Common myeloid progenitor, CD34-positive (primary cell): ENCODE measurements at regions not wholly inside any gene's neighbourhood (a gene's known extent, or its start where the extent isn't known, plus 50 kb on each side); places are given as distances from the start of the nearest gene placed in this dataset.

Source experiments
- CTCF ChIA-PET: fragments of 350-600 bp; sonication (Branson Sonifier 250); formaldehyde crosslinking; loops from one replicate; lab custom pipeline; 2021; ENCODE audit warnings: antibody characterized with exemption; lab: Charles Lee
- POLR2A ChIA-PET: fragments of 350-600 bp; sonication (Branson Sonifier 250); formaldehyde crosslinking; loops from one replicate; lab custom pipeline; 2021; ENCODE audit warnings: antibody characterized with exemption; lab: Charles Lee
- DNase-seq, 3 donors: peaks; one replicate each; pipeline versions ENCODE4 v3.0.0 to v3.0.0-alpha.2; 2013
- H3K27ac ChIP-seq, 2 experiments: 1 replicate in 1 of 2; 2 replicates in 1 of 2; pipeline ENCODE4 v1.7.0; 2013; ENCODE audit warnings: inconsistent platforms in 2 of 2, low read length in 2 of 2, mild to moderate bottlenecking in 2 of 2, low read depth in 1 of 2, moderate library complexity in 1 of 2; ENCODE audit not compliant: severe bottlenecking in 2 of 2, insufficient read depth in 1 of 2, poor library complexity in 1 of 2
- H3K27me3 ChIP-seq, 5 experiments: replicated peaks in 2 of 5; 1 replicate in 3 of 5; 2 replicates in 2 of 5; pipeline versions ENCODE4 v1.6.1 to v1.7.0; 2013; ENCODE audit warnings: low read length in 4 of 5, mild to moderate bottlenecking in 2 of 5, moderate library complexity in 2 of 5, inconsistent platforms in 1 of 5; ENCODE audit not compliant: insufficient read depth in 5 of 5, control insufficient read depth in 4 of 5
- H3K36me3 ChIP-seq, 4 experiments: 1 replicate in 2 of 4; 2 replicates in 2 of 4; pipeline versions ENCODE4 v1.6.1 to v1.7.0; 2013; ENCODE audit warnings: low read length in 3 of 4, control low read depth in 1 of 4, mild to moderate bottlenecking in 1 of 4; ENCODE audit not compliant: control insufficient read depth in 4 of 4, insufficient read depth in 4 of 4
- H3K4me1 ChIP-seq, 4 experiments: 1 replicate in 3 of 4; 2 replicates in 1 of 4; pipeline versions ENCODE4 v1.6.1 to v1.7.1; 2013; ENCODE audit warnings: low read length in 3 of 4, mild to moderate bottlenecking in 3 of 4, control low read depth in 1 of 4, inconsistent platforms in 1 of 4, moderate library complexity in 1 of 4; ENCODE audit not compliant: control insufficient read depth in 4 of 4, insufficient read depth in 4 of 4; ENCODE audit errors: control extremely low read depth in 1 of 4
- H3K4me3 ChIP-seq, 7 experiments: 1 replicate in 4 of 7; 2 replicates in 3 of 7; pipeline versions ENCODE4 v1.5.1 to v1.7.0; 2013; ENCODE audit warnings: mild to moderate bottlenecking in 7 of 7, low read length in 6 of 7, moderate library complexity in 6 of 7, inconsistent platforms in 2 of 7, low read depth in 2 of 7, control low read depth in 1 of 7; ENCODE audit not compliant: insufficient read depth in 4 of 7, control insufficient read depth in 1 of 7; ENCODE audit errors: extremely low read depth in 1 of 7
- H3K9me3 ChIP-seq, 5 experiments: 1 replicate in 4 of 5; 2 replicates in 1 of 5; pipeline versions ENCODE4 v1.6.1 to v1.7.1; 2013; ENCODE audit warnings: low read length in 4 of 5, mild to moderate bottlenecking in 2 of 5, inconsistent platforms in 1 of 5, low read depth in 1 of 5, moderate library complexity in 1 of 5; ENCODE audit not compliant: control insufficient read depth in 4 of 5, insufficient read depth in 2 of 5; ENCODE audit errors: control extremely low read depth in 1 of 5
- WGBS: methylation state at CpG from one replicate; pipeline ENCODE4 v1.1.5; 2013; ENCODE audit not compliant: insufficient coverage; 5-methylcytosine and 5-hydroxymethylcytosine counted together

DNA sequence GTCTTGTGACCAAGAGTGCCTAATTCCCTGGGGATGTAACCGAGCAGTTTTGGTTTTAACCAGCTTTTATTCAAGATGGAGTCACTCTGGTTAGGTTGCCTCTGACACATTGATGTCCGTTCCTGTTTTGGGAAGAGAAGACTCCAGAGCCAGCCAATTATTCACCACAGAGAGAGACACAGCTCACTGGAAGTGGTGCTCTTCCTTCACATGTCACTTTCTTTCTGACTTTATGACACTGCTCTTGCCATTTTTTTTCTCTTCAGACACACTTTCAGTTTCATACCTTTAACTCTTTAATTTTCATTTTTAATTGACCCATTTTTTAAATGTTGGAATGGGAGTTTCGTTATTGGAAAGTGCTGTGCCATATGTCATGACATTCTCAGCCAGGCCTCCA, 418.4 kb upstream of the FSTL5 start:
- Histone ChIP-seq H3K27me3 (no peaks in the 10 kb centered on the region), H3K4me3 (no peak overlapping the region), H3K27ac (no peak overlapping the region), H3K36me3 (no peaks in the 10 kb centered on the region), H3K4me1 (no peaks in the 10 kb centered on the region), H3K9me3 (no peaks in the 10 kb centered on the region)
- DNase-seq: no peak
- ChIA-PET POLR2A (no interaction called here), CTCF (no interaction called here)
- 40% methylated on average over 2 of the region's 3 CpGs for WGBS

DNA sequence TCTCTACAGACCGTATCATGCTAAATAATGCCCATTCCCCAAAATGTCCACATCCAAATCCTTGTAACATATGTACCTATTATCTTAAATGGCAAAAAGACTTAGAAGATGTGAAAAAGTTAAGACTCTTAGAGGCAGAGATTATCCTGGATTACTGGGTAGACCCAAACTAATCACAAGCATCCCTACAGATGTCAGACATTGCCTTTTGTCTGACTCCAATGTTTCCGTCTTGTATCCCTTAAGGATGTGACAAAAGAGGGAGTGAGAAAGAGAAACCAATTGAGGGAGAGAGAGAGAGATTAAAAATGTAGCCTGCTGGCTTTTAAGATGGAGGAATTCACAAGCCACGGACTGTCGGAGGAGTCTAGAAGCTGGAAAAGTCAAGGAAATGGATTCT, 401.9 kb upstream of the FSTL5 start:
- H3K4me1 ChIP-seq: no peaks in the 10 kb centered on the region
- H3K27me3 ChIP-seq: no peaks in the 10 kb centered on the region
- DNase-seq: no peak
- H3K27ac ChIP-seq: no peak overlapping the region
- H3K9me3 ChIP-seq: no peaks in the 10 kb centered on the region
- H3K4me3 ChIP-seq: no peak overlapping the region
- CTCF ChIA-PET: no interaction called here
- no peaks in the 10 kb centered on the region for H3K36me3 ChIP-seq
- WGBS: 67% methylated on average over 3 of the region's 4 CpGs
- POLR2A ChIA-PET: no interaction called here

GRCh38 chr4:162560073-162560472, 396.3 kb upstream of the FSTL5 start:
- Histone ChIP-seq H3K9me3 (no peaks in the 10 kb centered on the region), H3K27me3 (no peaks in the 10 kb centered on the region), H3K4me3 (no peak overlapping the region), H3K36me3 (no peaks in the 10 kb centered on the region), H3K27ac (no peak overlapping the region), H3K4me1 (no peaks in the 10 kb centered on the region)
- DNase-seq: no peak
- CTCF ChIA-PET: no interaction called here
- no CpG with 5 or more reads among the region's 1 CpG for WGBS
- POLR2A ChIA-PET: no interaction called here

DNA sequence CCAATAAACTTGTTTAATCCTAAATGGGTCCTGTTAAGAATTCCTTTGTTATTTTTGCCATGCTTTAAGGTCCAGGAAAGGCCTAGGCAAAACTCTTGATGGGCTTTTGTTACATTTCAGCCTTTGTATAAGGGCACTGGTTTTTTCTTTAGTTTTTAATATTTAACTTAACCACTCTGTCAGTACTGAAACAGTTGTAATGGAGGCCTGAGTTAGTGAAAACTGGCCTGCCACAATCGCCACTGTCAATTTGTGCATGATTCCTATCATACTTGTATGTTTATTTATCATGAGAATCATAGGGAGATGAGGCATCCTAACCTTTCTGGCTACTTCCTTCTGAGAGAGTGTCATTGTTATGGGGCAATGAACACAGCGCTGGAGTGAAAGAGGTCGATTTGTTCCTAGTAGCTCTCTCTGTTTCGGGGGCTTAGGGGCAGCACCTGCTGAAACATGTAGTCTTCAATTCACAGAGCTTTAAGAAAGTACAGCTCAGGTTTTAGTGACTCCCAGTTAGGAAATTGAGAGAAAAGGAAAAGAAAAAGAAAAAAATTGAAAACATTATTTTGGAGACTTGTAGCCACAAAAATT, 393.8 kb upstream of the FSTL5 start:
- Histone ChIP-seq H3K4me1 (no peaks in the 10 kb centered on the region), H3K4me3 (no peak overlapping the region), H3K27me3 (no peaks in the 10 kb centered on the region), H3K27ac (no peak overlapping the region), H3K9me3 (no peaks in the 10 kb centered on the region), H3K36me3 (no peaks in the 10 kb centered on the region)
- POLR2A ChIA-PET: no interaction called here
- DNase-seq: no peak
- 90% methylated on average over 3 of the region's 4 CpGs for WGBS
- CTCF ChIA-PET: no interaction called here

- no CpG with 5 or more reads among the region's 1 CpG for WGBS
- POLR2A ChIA-PET: no interaction called here
- no peaks in the 10 kb centered on the region for H3K4me1 ChIP-seq
- peaks cover 0 to 2% (median 0%) of the 10 kb centered on the region in 5 experiments for H3K27me3 ChIP-seq
- DNase-seq: no peak
- CTCF ChIA-PET: no interaction called here
- H3K36me3 ChIP-seq: no peaks in the 10 kb centered on the region
- no peak overlapping the region for H3K4me3 ChIP-seq
- no peaks in the 10 kb centered on the region for H3K9me3 ChIP-seq
- H3K27ac ChIP-seq: no peak overlapping the region
Observed at GRCh38 chr4:162535121-162535520, 371.3 kb upstream of the FSTL5 start.

DNA sequence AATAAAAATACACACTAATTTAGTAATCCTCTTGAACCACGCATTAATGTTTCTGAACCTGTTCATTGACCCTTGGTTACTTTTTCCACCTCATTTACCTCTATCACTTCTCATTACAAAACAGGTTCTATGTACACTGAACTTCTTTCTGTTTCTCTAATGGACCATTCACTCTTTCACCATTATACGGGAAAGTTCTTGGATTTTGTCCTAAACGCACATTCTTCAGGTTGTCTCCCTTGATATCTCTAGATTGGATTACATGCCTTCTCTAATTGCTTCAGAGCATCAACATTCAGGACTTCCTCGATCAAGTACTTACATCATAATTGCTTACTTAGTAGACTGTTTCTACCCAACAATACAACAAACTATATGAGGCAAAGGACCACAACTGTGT, 359.4 kb upstream of the FSTL5 start:
- CTCF ChIA-PET: no interaction called here
- 98% methylated on average over 4 of the region's 4 CpGs for WGBS

DNA sequence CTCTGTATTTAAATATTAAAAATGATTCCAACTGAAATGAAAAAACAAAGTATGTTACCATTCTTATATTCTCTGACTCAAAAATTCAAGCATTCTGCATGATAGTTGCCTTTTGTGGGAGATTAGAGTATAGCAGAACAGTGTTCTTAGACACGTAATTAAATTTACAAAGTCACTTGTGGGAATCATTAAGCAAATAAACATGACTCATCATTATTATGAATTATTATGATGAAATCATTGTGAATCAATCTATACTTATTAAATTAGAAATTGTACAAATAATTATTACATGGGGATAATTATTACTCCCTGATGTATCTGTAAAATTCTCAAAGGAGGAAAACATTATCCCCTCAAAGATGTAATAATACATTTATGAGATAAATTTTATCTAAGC, 358.9 kb upstream of the FSTL5 start:
- H3K27me3 ChIP-seq: no peaks in the 10 kb centered on the region
- no peak overlapping the region for H3K4me3 ChIP-seq
- H3K9me3 ChIP-seq: no peaks in the 10 kb centered on the region
- ChIA-PET POLR2A (no interaction called here), CTCF (no interaction called here)
- no peak for DNase-seq
- H3K4me1 ChIP-seq: no peaks in the 10 kb centered on the region
- H3K36me3 ChIP-seq: no peaks in the 10 kb centered on the region
- no peak overlapping the region for H3K27ac ChIP-seq
- no CpG with 5 or more reads among the region's 1 CpG for WGBS

More for the DNA sequence above, 359.4 kb upstream of the FSTL5 start:
- H3K4me1 ChIP-seq: no peaks in the 10 kb centered on the region
- no peaks in the 10 kb centered on the region for H3K27me3 ChIP-seq
- no peaks in the 10 kb centered on the region for H3K36me3 ChIP-seq
- H3K9me3 ChIP-seq: no peaks in the 10 kb centered on the region
- POLR2A ChIA-PET: no interaction called here
- H3K27ac ChIP-seq: no peak overlapping the region
- no peak overlapping the region for H3K4me3 ChIP-seq
- no peak for DNase-seq
